ENCODE measurements at regions not wholly inside any gene's neighbourhood (a gene's known extent, or its start where the extent isn't known, plus 50 kb on each side); places are given as distances from the start of the nearest gene placed in this dataset.

- no peaks in the 10 kb centered on the region for H3K4me1 ChIP-seq (ENCODE audit: control insufficient read depth in 1 of 2, insufficient read depth in 2 of 2, low read length in 2 of 2)
- H3K79me2 ChIP-seq (ENCODE audit: insufficient read depth, low read length) = no peaks in the 10 kb centered on the region
- H3K27ac ChIP-seq (ENCODE audit: low read depth, low read length) = no peak overlapping the region
- no peaks in the 10 kb centered on the region for H3K27me3 ChIP-seq (ENCODE audit: insufficient read depth, low read length)
- H3K9me3 ChIP-seq (ENCODE audit: control insufficient read depth in 1 of 2, insufficient read depth in 1 of 2, low read depth in 1 of 2, low read length in 2 of 2) = peaks cover 0 to 14% of the 10 kb centered on the region in 2 experiments; a peak in 3 of 4 replicates
- no TSS peak for BruUV-seq (replicated peaks)
- DNase-seq (ENCODE audit: low read depth, low spot score) (no peak), ATAC-seq (no peak)
- TF ChIP-seq MAX (IDR thresholded peaks at IDR 0.05) = no peak
- no peak for TF ChIP-seq YY1 (IDR thresholded peaks at IDR 0.05; ENCODE audit: extremely low read depth, insufficient replicate concordance, low read depth, low read length)
- TF ChIP-seq ZFX (IDR thresholded peaks at IDR 0.05) = no peak
- no peak for TF ChIP-seq EZH2phosphoT487 (IDR thresholded peaks at IDR 0.05; ENCODE audit: borderline replicate concordance)
- no peak for TF ChIP-seq ELF1 (IDR thresholded peaks at IDR 0.05; ENCODE audit: borderline replicate concordance, low read depth)
- no peaks in the 10 kb centered on the region; the same call in 1 of the 2 replicates for H4K20me1 ChIP-seq (ENCODE audit: insufficient read depth)
- POLR2A ChIA-PET = no interaction called here
- CTCF ChIA-PET = no interaction called here
- intact Hi-C loops (cut with micrococcal nuclease) = no loop called here
- RAD21 ChIA-PET (ENCODE audit: low non-redundant PET in 1 of 2, low total read pairs in 2 of 2, uncharacterized antibody in 2 of 2, unreplicated experiment in 2 of 2) = no interaction called here
- H3K4me2 ChIP-seq (ENCODE audit: low read length) = no peak overlapping the region
- no peaks in the 10 kb centered on the region for H3K9me2 ChIP-seq (ENCODE audit: insufficient read depth)
- H3K9ac ChIP-seq (ENCODE audit: low read length) = no peak overlapping the region
- H2AFZ ChIP-seq (ENCODE audit: low read depth, low read length, poor library complexity, severe bottlenecking) = no peak overlapping the region
- no peaks in the 10 kb centered on the region for H3K36me3 ChIP-seq (ENCODE audit: control insufficient read depth in 1 of 2, insufficient read depth in 2 of 2, low read length in 2 of 2)
- H3K4me3 ChIP-seq (replicated peaks in 1 of 2; ENCODE audit: low read depth in 1 of 2, low read length in 2 of 2) = no peak overlapping the region
These were observed 226.0 kb upstream of the ANO3 start for GRCh38 chr11:26105762-26106423.

GRCh38 chr11:26106726-26107125, 225.2 kb upstream of the ANO3 start:
- H3K9ac ChIP-seq (ENCODE audit: low read length) = no peak overlapping the region
- RAD21 ChIA-PET (ENCODE audit: low non-redundant PET in 1 of 2, low total read pairs in 2 of 2, uncharacterized antibody in 2 of 2, unreplicated experiment in 2 of 2) = no interaction called here
- H3K79me2 ChIP-seq (ENCODE audit: insufficient read depth, low read length) = no peaks in the 10 kb centered on the region
- no peak overlapping the region for H3K4me2 ChIP-seq (ENCODE audit: low read length)
- DNase-seq (ENCODE audit: low read depth, low spot score) (no peak), ATAC-seq (no peak)
- CTCF ChIA-PET = no interaction called here
- H3K4me3 ChIP-seq (replicated peaks in 1 of 2; ENCODE audit: low read depth in 1 of 2, low read length in 2 of 2) = no peak overlapping the region
- H4K20me1 ChIP-seq (ENCODE audit: insufficient read depth) = no peaks in the 10 kb centered on the region
- no peaks in the 10 kb centered on the region for H3K4me1 ChIP-seq (ENCODE audit: control insufficient read depth in 1 of 2, insufficient read depth in 2 of 2, low read length in 2 of 2)
- POLR2A ChIA-PET = no interaction called here
- H3K27ac ChIP-seq (ENCODE audit: low read depth, low read length) = no peak overlapping the region
- intact Hi-C loops (cut with micrococcal nuclease) = no loop called here
- no TSS peak for BruUV-seq (replicated peaks)
- no peak overlapping the region for H2AFZ ChIP-seq (ENCODE audit: low read depth, low read length, poor library complexity, severe bottlenecking)
- TF ChIP-seq CBX3 (IDR thresholded peaks at IDR 0.05; ENCODE audit: low read depth) = no peak
- no peak for TF ChIP-seq POLR2AphosphoS5 (IDR thresholded peaks at IDR 0.05; ENCODE audit: low read depth, low read length)
- TF ChIP-seq FOSL1 (IDR thresholded peaks at IDR 0.05; ENCODE audit: low read depth) = no peak
- no peak for TF ChIP-seq EZH2 (IDR thresholded peaks at IDR 0.05)
- TF ChIP-seq JUND (IDR thresholded peaks at IDR 0.05) = no peak
- no peak for TF ChIP-seq SP1 (IDR thresholded peaks at IDR 0.05; ENCODE audit: low read depth)
- TF ChIP-seq RAD21 (IDR thresholded peaks at IDR 0.05; ENCODE audit: low read depth) = no peak
- no peak for TF ChIP-seq MAX (IDR thresholded peaks at IDR 0.05)
- no peak for TF ChIP-seq CTCF (IDR thresholded peaks at IDR 0.05 in 2 of 3, conservative IDR thresholded peaks at IDR 0.05 in 1 of 3; ENCODE audit: borderline replicate concordance in 1 of 3, insufficient read depth in 1 of 3, low read depth in 2 of 3, low read length in 2 of 3)
- no peak for TF ChIP-seq ATF3 (IDR thresholded peaks at IDR 0.05)
- H3K9me2 ChIP-seq (ENCODE audit: insufficient read depth) = no peaks in the 10 kb centered on the region
- peaks cover under 1 to 18% of the 10 kb centered on the region in 2 experiments; a peak in 3 of 4 replicates for H3K9me3 ChIP-seq (ENCODE audit: control insufficient read depth in 1 of 2, insufficient read depth in 1 of 2, low read depth in 1 of 2, low read length in 2 of 2)
- H3K36me3 ChIP-seq (ENCODE audit: control insufficient read depth in 1 of 2, insufficient read depth in 2 of 2, low read length in 2 of 2) = no peaks in the 10 kb centered on the region
- H3K27me3 ChIP-seq (ENCODE audit: insufficient read depth, low read length) = no peaks in the 10 kb centered on the region

Data from HCT116 (cell line).